ENCODE measurements at regions not wholly inside any gene's neighbourhood (a gene's known extent, or its start where the extent isn't known, plus 50 kb on each side); places are given as distances from the start of the nearest gene placed in this dataset.

GRCh38 chr6:134477991-134478635 is 160.2 kb upstream of the SGK1 start:
- DNase-seq, result no peak

- no peak for DNase-seq
Measured at GRCh38 chr6:134474955-134475354, 157.0 kb upstream of the SGK1 start.

GRCh38 chr6:134472661-134473060 is 154.7 kb upstream of the SGK1 start:
- no peak for DNase-seq

GRCh38 chr6:134472046-134472445 is 154.1 kb upstream of the SGK1 start:
- no peak for DNase-seq

GRCh38 chr6:134470457-134470975 is 152.6 kb upstream of the SGK1 start:
- no peak for DNase-seq

- DNase-seq, result no peak
Measured at GRCh38 chr6:134469702-134470456, 152.0 kb upstream of the SGK1 start.

- DNase-seq, result no peak
Measured at GRCh38 chr6:134468633-134469032, 150.7 kb upstream of the SGK1 start.

GRCh38 chr6:134467620-134468019 is 149.7 kb upstream of the SGK1 start:
- no peak for DNase-seq

GRCh38 chr6:134466771-134467525 is 149.0 kb upstream of the SGK1 start:
- DNase-seq, result no peak

GRCh38 chr6:134464690-134465411 is 146.9 kb upstream of the SGK1 start:
- no peak for DNase-seq

- no peak for DNase-seq
Measured at GRCh38 chr6:134458857-134459657, 141.1 kb upstream of the SGK1 start.

GRCh38 chr6:134457941-134458340 is 140.0 kb upstream of the SGK1 start:
- no peak for DNase-seq

- peak; percentile 5 for DNase-seq
Measured at GRCh38 chr6:134456226-134456625, 138.3 kb upstream of the SGK1 start.

GRCh38 chr6:134455319-134455718 is 137.4 kb upstream of the SGK1 start:
- DNase-seq, result no peak

- no peak for DNase-seq
Measured at GRCh38 chr6:134454794-134455193, 136.9 kb upstream of the SGK1 start.

GRCh38 chr6:134453792-134454510 is 136.0 kb upstream of the SGK1 start:
- DNase-seq, result no peak

- no peak for DNase-seq
Measured at GRCh38 chr6:134452906-134453305, 135.0 kb upstream of the SGK1 start.

- DNase-seq, result no peak
Measured at GRCh38 chr6:134451529-134451928, 133.6 kb upstream of the SGK1 start.

GRCh38 chr6:134449781-134450180 is 131.9 kb upstream of the SGK1 start:
- DNase-seq, result no peak

GRCh38 chr6:134449004-134449403 is 131.1 kb upstream of the SGK1 start:
- no peak for DNase-seq

GRCh38 chr6:134447883-134448387 is 130.0 kb upstream of the SGK1 start:
- no peak for DNase-seq

Measured in CD4-positive, alpha-beta T cell treated with Interleukin-17A for 4 hours (primary cell).